GM21737 (cell line): ENCODE measurements at regions not wholly inside any gene's neighbourhood (a gene's known extent, or its start where the extent isn't known, plus 50 kb on each side); places are given as distances from the start of the nearest gene placed in this dataset.

Experiments
- ATAC-seq: cut with Tn5 transposase; IDR thresholded peaks from one replicate; pipeline ENCODE4 v1.9.1; 2021; ENCODE audit warnings: mild to moderate bottlenecking, moderate library complexity; ENCODE audit not compliant: unreplicated experiment

- no peak for ATAC-seq
These were observed 184.9 kb upstream of the DPT start for GRCh38 chr1:168913711-168914463.

GRCh38 chr1:168917309-168917708, 188.3 kb upstream of the DPT start:
- no peak for ATAC-seq

- ATAC-seq, result no peak
These were observed 188.7 kb upstream of the ATP1B1 start for GRCh38 chr1:168917796-168918195.

GRCh38 chr1:168918860-168919741, 187.4 kb upstream of the ATP1B1 start:
- no peak for ATAC-seq

GRCh38 chr1:168920456-168921094, 185.9 kb upstream of the ATP1B1 start:
- ATAC-seq, result no peak

- no peak for ATAC-seq
These were observed 184.9 kb upstream of the ATP1B1 start for GRCh38 chr1:168921629-168922028.

GRCh38 chr1:168923521-168924136, 182.9 kb upstream of the ATP1B1 start:
- ATAC-seq, result no peak

GRCh38 chr1:168924976-168925375, 181.5 kb upstream of the ATP1B1 start:
- ATAC-seq, result no peak

- no peak for ATAC-seq
These were observed 180.3 kb upstream of the ATP1B1 start for GRCh38 chr1:168926236-168926635.

- ATAC-seq, result no peak
These were observed 174.0 kb upstream of the ATP1B1 start for GRCh38 chr1:168932539-168932938.

GRCh38 chr1:168933141-168933805, 173.2 kb upstream of the ATP1B1 start:
- no peak for ATAC-seq

- ATAC-seq, result no peak
These were observed 167.2 kb upstream of the ATP1B1 start for GRCh38 chr1:168939110-168939946.

GRCh38 chr1:168939947-168940223, 166.6 kb upstream of the ATP1B1 start:
- no peak for ATAC-seq

GRCh38 chr1:168941640-168942039, 164.8 kb upstream of the ATP1B1 start:
- no peak for ATAC-seq

- ATAC-seq, result no peak
These were observed 164.3 kb upstream of the ATP1B1 start for GRCh38 chr1:168942165-168942564.

- no peak for ATAC-seq
These were observed 160.6 kb upstream of the ATP1B1 start for GRCh38 chr1:168945870-168946269.

- ATAC-seq, result no peak
These were observed 159.4 kb upstream of the ATP1B1 start for GRCh38 chr1:168947041-168947440.

- no peak for ATAC-seq
These were observed 156.8 kb upstream of the ATP1B1 start for GRCh38 chr1:168949672-168950071.

- ATAC-seq, result no peak
These were observed 148.7 kb upstream of the ATP1B1 start for GRCh38 chr1:168957818-168958217.
